Astrocyte (in vitro differentiated cells and primary cell): ENCODE measurements at regions not wholly inside any gene's neighbourhood (a gene's known extent, or its start where the extent isn't known, plus 50 kb on each side); places are given as distances from the start of the nearest gene placed in this dataset.

Experiments used
- DNase-seq: peaks from one replicate; pipeline ENCODE4 v3.0.0-alpha.2; 2010; ENCODE audit warnings: low read depth
- FAIRE-seq: peaks from 2 replicates; lab custom pipeline; 2011; peaks lifted over from hg19 to GRCh38; lab: Jason Lieb, UNC
- H2AFZ ChIP-seq: 2 replicates; pipeline ENCODE4 v1.6.0; 2012; ENCODE audit warnings: low read depth, low read length, inconsistent platforms
- H3K27ac ChIP-seq: 2 replicates; pipeline ENCODE4 v1.5.1; 2011; ENCODE audit warnings: low read depth, low read length, inconsistent platforms
- H3K27me3 ChIP-seq: 2 replicates; pipeline ENCODE4 v1.6.0; 2011; ENCODE audit warnings: low read length, inconsistent platforms; ENCODE audit not compliant: insufficient read depth
- H3K36me3 ChIP-seq: 2 replicates; pipeline ENCODE4 v1.5.1; 2011; ENCODE audit warnings: low read length, inconsistent platforms; ENCODE audit not compliant: insufficient read depth
- H3K4me1 ChIP-seq: 2 replicates; pipeline ENCODE4 v1.5.1; 2011; ENCODE audit warnings: low read length, inconsistent platforms; ENCODE audit not compliant: insufficient read depth
- H3K4me2 ChIP-seq: 2 replicates; pipeline ENCODE4 v1.6.0; 2012; ENCODE audit warnings: low read length, inconsistent platforms
- H3K4me3 ChIP-seq: 2 replicates; pipeline ENCODE4 v1.5.1; 2011; ENCODE audit warnings: low read depth, mild to moderate bottlenecking, low read length, inconsistent platforms; ENCODE audit not compliant: insufficient read depth
- H3K79me2 ChIP-seq: 2 replicates; pipeline ENCODE4 v1.6.0; 2012; ENCODE audit warnings: mild to moderate bottlenecking, low read length, inconsistent platforms; ENCODE audit not compliant: insufficient read depth
- H3K9ac ChIP-seq: 2 replicates; pipeline ENCODE4 v1.6.0; 2012; ENCODE audit warnings: mild to moderate bottlenecking, low read length, inconsistent platforms
- H3K9me3 ChIP-seq: 2 replicates; pipeline ENCODE4 v1.5.1; 2012; ENCODE audit warnings: low read depth, mild to moderate bottlenecking, low read length, inconsistent platforms; ENCODE audit not compliant: insufficient read depth
- H4K20me1 ChIP-seq: 2 replicates; pipeline ENCODE4 v1.6.0; 2012; ENCODE audit warnings: low read length, inconsistent platforms; ENCODE audit not compliant: insufficient read depth
- H3K27ac Mint-ChIP-seq: one replicate; pipeline ENCODE4 v1.8.0; 2021; ENCODE audit warnings: mild to moderate bottlenecking, mixed read lengths; ENCODE audit not compliant: unreplicated experiment
- H3K27me3 Mint-ChIP-seq: one replicate; pipeline ENCODE4 v1.8.0; 2021; ENCODE audit warnings: low read depth, mixed read lengths; ENCODE audit not compliant: unreplicated experiment
- H3K36me3 Mint-ChIP-seq: one replicate; pipeline ENCODE4 v1.8.0; 2021; ENCODE audit warnings: low read depth, mixed read lengths; ENCODE audit not compliant: unreplicated experiment
- H3K4me1 Mint-ChIP-seq: one replicate; pipeline ENCODE4 v1.8.0; 2021; ENCODE audit warnings: low read depth, mixed read lengths; ENCODE audit not compliant: unreplicated experiment
- H3K4me3 Mint-ChIP-seq: one replicate; pipeline ENCODE4 v1.8.0; 2021; ENCODE audit warnings: mild to moderate bottlenecking, moderate library complexity, mixed read lengths; ENCODE audit not compliant: unreplicated experiment
- H3K9me3 Mint-ChIP-seq: one replicate; pipeline ENCODE4 v1.8.0; 2021; ENCODE audit warnings: mild to moderate bottlenecking, mixed read lengths; ENCODE audit not compliant: unreplicated experiment
- CTCF ChIP-seq: IDR thresholded peaks from 2 replicates; pipeline ENCODE4 v1.5.1; 2011; ENCODE audit warnings: low read depth, mild to moderate bottlenecking, inconsistent platforms, low read length, moderate library complexity; ENCODE audit not compliant: insufficient read depth
- EZH2 ChIP-seq: IDR thresholded peaks from 2 replicates; pipeline ENCODE4 v1.6.1; 2012; ENCODE audit warnings: mild to moderate bottlenecking, low read length, inconsistent platforms; ENCODE audit not compliant: insufficient read depth

DNA sequence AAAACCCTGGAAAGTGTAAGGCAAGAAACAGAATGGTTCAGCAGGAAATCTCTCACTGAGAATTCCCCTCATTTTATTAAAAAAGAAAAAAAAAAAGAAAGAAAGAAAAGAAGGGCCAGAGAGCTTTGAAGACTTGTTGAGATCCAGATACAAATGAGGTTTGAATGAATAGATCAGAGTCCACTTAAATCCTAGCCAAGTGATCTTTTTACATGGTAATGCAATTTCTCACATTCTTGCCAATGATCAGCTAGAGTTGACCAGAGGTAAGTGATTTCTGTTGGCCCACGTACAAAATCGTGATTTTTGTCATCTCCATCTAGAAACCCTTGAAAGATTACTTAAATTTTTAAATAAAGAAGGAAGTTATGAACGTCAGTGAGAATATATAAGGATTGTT, 261.5 kb upstream of the PCSK5 start:
- Mint-ChIP-seq H3K36me3 (no peaks in the 10 kb centered on the region), H3K9me3 (no peaks in the 10 kb centered on the region)

DNA sequence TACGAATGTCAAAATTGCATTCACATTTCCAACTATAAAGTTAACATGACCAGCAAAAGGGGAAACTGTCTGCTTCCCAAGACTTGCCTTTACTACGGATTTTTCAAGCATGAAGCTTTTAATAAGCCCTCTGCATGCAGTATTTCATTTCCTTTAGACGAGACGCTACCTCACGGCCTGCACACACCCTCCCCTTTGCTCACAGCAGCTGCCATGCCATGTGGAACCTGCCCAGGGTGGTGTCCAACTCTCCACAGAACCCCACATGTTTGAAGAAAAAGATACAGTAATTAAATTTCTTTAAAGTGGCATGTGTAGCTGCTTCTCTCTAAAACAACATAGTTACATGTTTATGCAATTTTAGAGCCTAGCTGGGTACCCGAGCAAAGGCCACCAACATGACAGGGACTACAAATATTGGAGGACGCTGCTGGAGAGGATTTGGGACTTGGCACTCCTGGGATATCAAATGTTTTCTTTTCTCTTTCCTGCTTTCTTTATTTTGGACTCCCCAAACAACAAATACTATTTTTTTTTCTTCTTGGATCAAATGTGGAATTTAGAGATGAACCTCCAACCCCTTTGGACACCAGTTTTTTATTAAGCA, 256.9 kb upstream of the PCSK5 start:
- Histone ChIP-seq H4K20me1 (no peaks in the 10 kb centered on the region), H3K4me2 (no peak overlapping the region), H3K9ac (no peak overlapping the region), H3K4me3 (no peak overlapping the region), H3K27me3 (no peaks in the 10 kb centered on the region), H3K27ac (no peak overlapping the region), H3K36me3 (peaks cover 2% of the 10 kb centered on the region), H3K4me1 (no peaks in the 10 kb centered on the region), H3K9me3 (no peaks in the 10 kb centered on the region), H3K79me2 (no peaks in the 10 kb centered on the region), H2AFZ (no peak overlapping the region)
- Mint-ChIP-seq H3K4me1 (no peaks in the 10 kb centered on the region), H3K27ac (no peak overlapping the region), H3K36me3 (no peaks in the 10 kb centered on the region), H3K9me3 (no peaks in the 10 kb centered on the region), H3K4me3 (no peak overlapping the region), H3K27me3 (no peaks in the 10 kb centered on the region)
- DNase-seq (no peak), FAIRE-seq (no peak)
- TF ChIP-seq CTCF (no peak), EZH2 (no peak)

More for the DNA sequence above, 261.5 kb upstream of the PCSK5 start:
- Histone ChIP-seq H4K20me1 (no peaks in the 10 kb centered on the region), H2AFZ (no peak overlapping the region), H3K4me2 (no peak overlapping the region), H3K79me2 (no peaks in the 10 kb centered on the region), H3K9ac (no peak overlapping the region), H3K4me3 (no peak overlapping the region), H3K27ac (no peak overlapping the region), H3K36me3 (peaks cover 2% of the 10 kb centered on the region), H3K9me3 (no peaks in the 10 kb centered on the region), H3K27me3 (no peaks in the 10 kb centered on the region), H3K4me1 (no peaks in the 10 kb centered on the region)
- no peak overlapping the region for H3K4me3 Mint-ChIP-seq
- TF ChIP-seq EZH2 (no peak), CTCF (no peak)
- no peak for FAIRE-seq
- H3K27me3 Mint-ChIP-seq: no peaks in the 10 kb centered on the region
- H3K4me1 Mint-ChIP-seq: no peaks in the 10 kb centered on the region
- DNase-seq: no peak
- H3K27ac Mint-ChIP-seq: no peak overlapping the region

DNA sequence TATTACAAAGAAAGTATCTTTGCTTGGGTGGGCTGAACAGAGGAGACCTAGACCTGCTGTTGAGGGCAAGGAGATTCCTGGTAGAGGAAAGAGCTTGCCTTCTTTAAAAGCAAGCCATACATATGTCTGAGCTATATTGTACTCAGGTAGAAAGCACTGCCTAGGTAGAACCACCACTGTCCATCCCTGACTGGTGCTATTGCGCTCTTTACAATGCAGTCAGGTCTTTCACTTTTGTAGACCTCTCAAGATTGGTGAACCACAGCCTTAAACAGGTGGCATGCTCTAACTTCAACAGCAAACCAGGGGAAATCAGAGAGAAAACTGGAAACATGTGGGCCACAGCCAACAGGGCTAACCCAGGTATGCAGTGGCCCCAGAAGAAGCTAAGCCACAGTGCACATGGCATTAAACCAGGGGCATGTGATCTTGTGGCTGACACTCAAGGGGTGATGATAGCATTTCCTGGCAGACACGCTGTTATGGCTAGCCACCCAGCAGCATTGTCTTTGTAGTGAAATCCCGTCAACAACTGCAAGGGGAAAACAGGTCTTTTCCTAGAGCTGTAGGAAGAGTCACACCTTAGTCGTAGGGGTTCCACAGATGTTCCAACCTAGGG, 253.9 kb upstream of the PCSK5 start:
- Mint-ChIP-seq H3K36me3 (no peaks in the 10 kb centered on the region), H3K4me1 (no peaks in the 10 kb centered on the region), H3K27me3 (no peaks in the 10 kb centered on the region), H3K9me3 (no peaks in the 10 kb centered on the region), H3K27ac (no peak overlapping the region), H3K4me3 (no peak overlapping the region)
- no peaks in the 10 kb centered on the region for H3K9me3 ChIP-seq
- H3K36me3 ChIP-seq: no peaks in the 10 kb centered on the region
- no peak overlapping the region for H3K4me3 ChIP-seq
- no peaks in the 10 kb centered on the region for H3K27me3 ChIP-seq
- DNase-seq: no peak
- H3K9ac ChIP-seq: no peak overlapping the region
- no peaks in the 10 kb centered on the region for H3K4me1 ChIP-seq
- no peaks in the 10 kb centered on the region for H3K79me2 ChIP-seq
- FAIRE-seq: no peak
- no peak overlapping the region for H3K27ac ChIP-seq
- H3K4me2 ChIP-seq: no peak overlapping the region
- TF ChIP-seq EZH2: no peak
- no peak for TF ChIP-seq CTCF
- no peak overlapping the region for H2AFZ ChIP-seq
- H4K20me1 ChIP-seq: no peaks in the 10 kb centered on the region
